Stomach (tissue), 8 donors: ENCODE measurements at regions not wholly inside any gene's neighbourhood (a gene's known extent, or its start where the extent isn't known, plus 50 kb on each side); places are given as distances from the start of the nearest gene placed in this dataset.

Experiments
- DNase-seq, 2 donors: peaks; one replicate each; pipeline versions ENCODE4 v3.0.0 to v3.0.0-alpha.2; 2013 to 2019
- H3K27ac ChIP-seq, 5 donors: fragments of 200-600 bp in 4 of 5; sonication (generic) in 4 of 5; one replicate each; pipeline ENCODE4 v1.5.1; 2013 to 2019; ENCODE audit warnings: mild to moderate bottlenecking in 1 of 5, moderate library complexity in 1 of 5
- H3K27me3 ChIP-seq, 3 donors: fragments of 200-600 bp; sonication (generic); one replicate each; pipeline ENCODE4 v1.5.1; 2017 to 2019; ENCODE audit warnings: mixed run types in 1 of 3
- H3K36me3 ChIP-seq, 4 donors: fragments of 200-600 bp; sonication (generic); 1 replicate in 3 of 4; 2 replicates in 1 of 4; pipeline ENCODE4 v1.5.1; 2016 to 2019
- H3K4me1 ChIP-seq, 4 donors: fragments of 200-600 bp; sonication (generic); one replicate each; pipeline ENCODE4 v1.5.1; 2016 to 2019
- H3K4me3 ChIP-seq, 4 donors: fragments of 200-600 bp; sonication (generic) in 3 of 4; one replicate each; pipeline ENCODE4 v1.5.1; 2016 to 2019; ENCODE audit warnings: mild to moderate bottlenecking in 1 of 4
- H3K9me3 ChIP-seq, 4 donors: fragments of 200-600 bp; sonication (generic); one replicate each; pipeline ENCODE4 v1.5.1; 2016 to 2019
- EP300 ChIP-seq: sonication (generic); formaldehyde crosslinking; IDR thresholded peaks from one replicate; pipeline ENCODE4 v1.6.1; 2017; ENCODE audit warnings: antibody characterized with exemption
- POLR2A ChIP-seq, 4 donors: fragments of 450-650 bp; IDR thresholded peaks; one replicate each; pipeline ENCODE4 v1.6.1; 2016; ENCODE audit warnings: antibody characterized with exemption in 4 of 4, control low read depth in 2 of 4, mild to moderate bottlenecking in 1 of 4, moderate library complexity in 1 of 4
- POLR2AphosphoS5 ChIP-seq, 3 donors: sonication (generic); formaldehyde crosslinking; IDR thresholded peaks; one replicate each; pipeline ENCODE4 v1.6.1; 2016; ENCODE audit warnings: antibody characterized with exemption in 3 of 3
- WGBS, 5 donors: extraction: QIAGEN DNeasy Blood & Tissue Kit in 3 of 5; methylation state at CpG; one replicate each; pipeline versions ENCODE4 v1.1.5 to v1.1.7; 2013 to 2018; 5-methylcytosine and 5-hydroxymethylcytosine counted together
- intact Hi-C: fragments of 100-400 bp; cut with DNase I; formaldehyde crosslinking; loops from one replicate; pipeline ENCODE4 v1.15.1; 2023; ENCODE audit warnings: low total_unique reads
- TF ChIP-seq, protein P1 (sequence below), 7 experiments: fragments of 450-650 bp in 4 of 7; fragments of 200-600 bp in 3 of 7; sonication (generic) in 3 of 7; IDR thresholded peaks; one replicate each; pipeline ENCODE4 v1.5.1; 2016 to 2019; ENCODE audit warnings: antibody characterized with exemption in 7 of 7, control low read depth in 2 of 7, mild to moderate bottlenecking in 1 of 7
- donor health status: healthy with polysubstance abuse.
- donor health status: Bipolar disorder and iron deficiency.
- donor health status: healthy.

GRCh38 chr1:228811712-228812305, 76.5 kb downstream of the RHOU start:
- no peaks in the 10 kb centered on the region for H3K36me3 ChIP-seq
- TF ChIP-seq, protein P1, sequence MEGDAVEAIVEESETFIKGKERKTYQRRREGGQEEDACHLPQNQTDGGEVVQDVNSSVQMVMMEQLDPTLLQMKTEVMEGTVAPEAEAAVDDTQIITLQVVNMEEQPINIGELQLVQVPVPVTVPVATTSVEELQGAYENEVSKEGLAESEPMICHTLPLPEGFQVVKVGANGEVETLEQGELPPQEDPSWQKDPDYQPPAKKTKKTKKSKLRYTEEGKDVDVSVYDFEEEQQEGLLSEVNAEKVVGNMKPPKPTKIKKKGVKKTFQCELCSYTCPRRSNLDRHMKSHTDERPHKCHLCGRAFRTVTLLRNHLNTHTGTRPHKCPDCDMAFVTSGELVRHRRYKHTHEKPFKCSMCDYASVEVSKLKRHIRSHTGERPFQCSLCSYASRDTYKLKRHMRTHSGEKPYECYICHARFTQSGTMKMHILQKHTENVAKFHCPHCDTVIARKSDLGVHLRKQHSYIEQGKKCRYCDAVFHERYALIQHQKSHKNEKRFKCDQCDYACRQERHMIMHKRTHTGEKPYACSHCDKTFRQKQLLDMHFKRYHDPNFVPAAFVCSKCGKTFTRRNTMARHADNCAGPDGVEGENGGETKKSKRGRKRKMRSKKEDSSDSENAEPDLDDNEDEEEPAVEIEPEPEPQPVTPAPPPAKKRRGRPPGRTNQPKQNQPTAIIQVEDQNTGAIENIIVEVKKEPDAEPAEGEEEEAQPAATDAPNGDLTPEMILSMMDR (IDR thresholded peaks at IDR 0.05) = no peak
- no peak for TF ChIP-seq POLR2AphosphoS5 (IDR thresholded peaks at IDR 0.05)
- no peak for TF ChIP-seq POLR2A (IDR thresholded peaks at IDR 0.05)
- TF ChIP-seq EP300 = no peak
- no peak overlapping the region for H3K4me3 ChIP-seq
- peaks cover 0 to 24% (median 16%) of the 10 kb centered on the region in 4 donors for H3K4me1 ChIP-seq
- DNase-seq = no peak
- intact Hi-C loops = no loop called here
- WGBS, 5 donors = 89 to 97% (median 92%) methylated on average over 11 of the region's 11 CpGs
- no peaks in the 10 kb centered on the region for H3K9me3 ChIP-seq
- H3K27ac ChIP-seq = peak overlapping the region in 1 of 5 donors; percentile 47
- no peaks in the 10 kb centered on the region for H3K27me3 ChIP-seq

DNA sequence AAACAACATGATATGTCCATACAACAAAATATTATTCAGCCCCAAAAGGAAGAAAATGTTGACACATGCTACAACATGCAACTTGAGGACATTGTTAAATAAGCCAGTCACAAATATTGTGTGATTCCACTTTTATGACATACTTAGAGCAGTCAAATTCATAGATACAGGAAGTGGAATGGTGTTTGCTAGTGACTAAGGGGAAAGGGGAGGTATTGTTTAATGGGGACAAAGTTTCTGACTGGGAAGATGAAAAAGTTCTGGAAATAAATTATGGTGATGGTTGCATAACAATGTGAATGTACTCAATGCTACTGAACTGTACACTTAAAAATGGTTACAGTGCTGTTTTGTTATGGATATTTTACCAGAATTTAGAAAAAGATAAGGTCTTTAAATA, 77.7 kb downstream of the RHOU start:
- peaks cover 0 to 24% (median 16%) of the 10 kb centered on the region in 4 donors for H3K4me1 ChIP-seq
- no peak for DNase-seq
- H3K27me3 ChIP-seq = no peaks in the 10 kb centered on the region
- no peaks in the 10 kb centered on the region for H3K36me3 ChIP-seq
- H3K9me3 ChIP-seq = no peaks in the 10 kb centered on the region
- TF ChIP-seq POLR2A (IDR thresholded peaks at IDR 0.05) = no peak
- TF ChIP-seq EP300 = no peak
- TF ChIP-seq POLR2AphosphoS5 (IDR thresholded peaks at IDR 0.05) = no peak
- TF ChIP-seq, protein P1 (IDR thresholded peaks at IDR 0.05) = no peak
- H3K27ac ChIP-seq = no peak overlapping the region
- intact Hi-C loops = no loop called here
- H3K4me3 ChIP-seq = no peak overlapping the region

DNA sequence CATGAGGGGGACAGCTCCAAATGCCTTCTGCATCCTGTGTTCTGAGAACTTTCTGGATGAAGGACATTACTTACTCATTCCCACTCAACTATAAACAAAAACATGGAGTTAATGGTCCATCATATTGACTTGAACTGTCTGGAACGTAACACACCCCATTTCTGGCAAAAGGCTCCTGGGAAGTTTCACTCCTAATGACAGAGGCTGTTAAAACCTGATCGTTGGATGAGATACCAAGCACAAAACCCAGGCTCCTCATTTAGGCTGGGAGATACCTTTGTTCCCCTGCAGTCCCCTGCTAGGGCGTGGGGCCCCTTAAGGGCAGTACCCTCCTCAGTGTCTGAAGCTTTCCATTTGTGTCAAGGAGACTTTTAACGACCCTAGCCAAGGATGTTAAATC, 78.9 kb downstream of the RHOU start:
- TF ChIP-seq EP300 (no peak), POLR2A (IDR thresholded peaks at IDR 0.05) (no peak), POLR2AphosphoS5 (IDR thresholded peaks at IDR 0.05) (no peak)
- TF ChIP-seq, protein P1 (IDR thresholded peaks at IDR 0.05) = no peak
- intact Hi-C loops = no loop called here
- no peaks in the 10 kb centered on the region for H3K36me3 ChIP-seq
- DNase-seq = no peak
- H3K27ac ChIP-seq = no peak overlapping the region
- H3K4me1 ChIP-seq = peaks cover 0 to 24% (median 16%) of the 10 kb centered on the region in 4 donors
- no peak overlapping the region for H3K4me3 ChIP-seq
- no peaks in the 10 kb centered on the region for H3K27me3 ChIP-seq
- H3K9me3 ChIP-seq = no peaks in the 10 kb centered on the region
- 49 to 63% (median 56%) methylated on average over 4 of the region's 4 CpGs for WGBS, 5 donors

- 67 to 91% (median 85%) methylated on average over 3 to 7 of the region's 7 CpGs for WGBS, 5 donors
- H3K4me3 ChIP-seq = no peak overlapping the region
- H3K27me3 ChIP-seq = no peaks in the 10 kb centered on the region
- intact Hi-C loops = no loop called here
- H3K9me3 ChIP-seq = no peaks in the 10 kb centered on the region
- no peaks in the 10 kb centered on the region for H3K36me3 ChIP-seq
- peaks cover 0 to 5% (median 0%) of the 10 kb centered on the region in 4 donors for H3K4me1 ChIP-seq
- no peak for TF ChIP-seq POLR2AphosphoS5 (IDR thresholded peaks at IDR 0.05)
- no peak for TF ChIP-seq EP300
- TF ChIP-seq, protein P1 (IDR thresholded peaks at IDR 0.05) = no peak
- no peak for DNase-seq
- no peak overlapping the region for H3K27ac ChIP-seq
Observed at GRCh38 chr1:228818296-228818695, 83.0 kb downstream of the RHOU start.
